ENCODE measurements at regions not wholly inside any gene's neighbourhood (a gene's known extent, or its start where the extent isn't known, plus 50 kb on each side); places are given as distances from the start of the nearest gene placed in this dataset.

- TF ChIP-seq CTCF (IDR thresholded peaks at IDR 0.05; ENCODE audit: extremely low read depth, missing control alignments), result no peak
- DNase-seq (ENCODE audit: low spot score), result no peak
These were observed 58.9 kb downstream of the OLFML3 start for GRCh38 chr1:114037962-114038816.
